ENCODE measurements at regions not wholly inside any gene's neighbourhood (a gene's known extent, or its start where the extent isn't known, plus 50 kb on each side); places are given as distances from the start of the nearest gene placed in this dataset.
A peak's percentile ranks its signal among the peaks of the same experiment; 100 is the strongest.

DNA sequence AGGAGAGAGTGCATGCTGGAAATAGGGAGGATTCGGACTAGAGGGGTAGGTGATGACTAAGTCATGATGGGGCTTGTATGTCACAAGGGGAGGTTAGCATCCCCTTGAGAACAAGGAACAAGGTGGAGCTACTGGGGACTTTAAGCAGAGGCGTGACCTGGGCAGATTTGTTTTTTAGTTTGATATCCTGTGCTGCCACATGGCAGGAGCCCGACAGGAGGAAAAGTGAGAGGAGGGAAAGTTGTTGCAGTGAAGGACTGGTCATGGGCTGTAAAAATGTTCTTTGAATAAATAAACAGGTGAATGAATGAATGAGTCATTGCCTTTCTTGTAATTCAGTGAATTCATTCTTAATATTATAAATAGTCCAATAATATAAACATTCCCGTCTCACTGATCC lies 365.1 kb upstream of the CDH5 start:
- peaks cover 2% of the 10 kb centered on the region for H3K27me3 ChIP-seq (ENCODE audit: control insufficient read depth, insufficient read depth, low read length)
- H3K27ac ChIP-seq (ENCODE audit: low read length): no peak overlapping the region
- no peak overlapping the region for H3K4me3 ChIP-seq (ENCODE audit: low read length)
- no peak for DNase-seq
- H3K36me3 ChIP-seq (ENCODE audit: control insufficient read depth, insufficient read depth, low read length): no peaks in the 10 kb centered on the region
- no peaks in the 10 kb centered on the region for H3K9me3 ChIP-seq (replicated peaks; ENCODE audit: control insufficient read depth, low read depth, low read length)
- 66% methylated on average over 3 of the region's 4 CpGs for WGBS (ENCODE audit: insufficient coverage)
- H3K4me1 ChIP-seq (ENCODE audit: control insufficient read depth, insufficient read depth, low read length): peaks cover 7% of the 10 kb centered on the region

DNA sequence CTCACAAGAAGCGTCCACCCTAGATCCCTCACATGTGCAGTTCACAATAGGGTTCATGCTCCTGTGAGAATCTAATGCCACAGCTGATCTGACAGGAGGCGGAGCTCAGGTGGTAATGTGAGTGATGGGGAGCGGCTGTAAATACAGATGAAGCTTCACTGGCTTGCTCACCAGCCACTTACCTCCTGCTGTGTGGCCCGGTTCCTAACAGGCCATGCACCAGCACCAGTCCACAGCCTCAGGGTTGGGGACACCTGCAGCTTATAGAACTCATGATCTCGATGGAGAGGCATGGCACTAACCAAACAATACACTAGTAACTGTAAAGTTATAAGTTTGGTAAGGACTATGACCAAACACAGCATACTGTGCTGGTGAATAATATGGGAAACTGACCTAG lies 368.0 kb upstream of the CDH5 start:
- 100% methylated on average over 1 of the region's 5 CpGs for WGBS (ENCODE audit: insufficient coverage)
- Histone ChIP-seq H3K4me1 (ENCODE audit: control insufficient read depth, insufficient read depth, low read length) (peaks cover 5% of the 10 kb centered on the region), H3K27me3 (ENCODE audit: control insufficient read depth, insufficient read depth, low read length) (no peaks in the 10 kb centered on the region), H3K36me3 (ENCODE audit: control insufficient read depth, insufficient read depth, low read length) (no peaks in the 10 kb centered on the region), H3K9me3 (replicated peaks; ENCODE audit: control insufficient read depth, low read depth, low read length) (no peaks in the 10 kb centered on the region), H3K4me3 (ENCODE audit: low read length) (no peak overlapping the region), H3K27ac (ENCODE audit: low read length) (no peak overlapping the region)
- DNase-seq: no peak

DNA sequence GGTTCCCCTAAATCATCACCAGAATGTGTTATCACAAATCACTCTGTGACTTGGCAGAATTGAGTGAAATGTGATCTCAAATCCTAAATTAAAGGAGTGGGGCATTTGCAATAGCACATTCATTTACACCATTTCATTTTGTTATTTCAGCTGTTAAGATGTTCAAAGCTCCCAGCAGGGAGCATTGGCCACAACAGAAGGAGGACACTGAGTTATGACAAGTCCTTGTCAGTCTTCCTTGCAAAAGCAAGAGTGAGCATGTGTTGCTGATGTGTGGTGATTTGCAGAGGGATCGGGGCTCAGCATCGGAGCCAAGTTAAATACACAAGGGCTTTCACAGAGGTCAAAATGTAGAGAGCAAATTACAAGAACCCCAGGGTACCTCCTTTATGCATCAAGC lies 372.2 kb upstream of the CDH5 start:
- H3K27me3 ChIP-seq (ENCODE audit: control insufficient read depth, insufficient read depth, low read length): no peaks in the 10 kb centered on the region
- no peak overlapping the region for H3K4me3 ChIP-seq (ENCODE audit: low read length)
- peaks cover 3% of the 10 kb centered on the region for H3K4me1 ChIP-seq (ENCODE audit: control insufficient read depth, insufficient read depth, low read length)
- no peak overlapping the region for H3K27ac ChIP-seq (ENCODE audit: low read length)
- 60% methylated on average over 1 of the region's 2 CpGs for WGBS (ENCODE audit: insufficient coverage)
- H3K9me3 ChIP-seq (replicated peaks; ENCODE audit: control insufficient read depth, low read depth, low read length): no peaks in the 10 kb centered on the region
- no peak for DNase-seq
- no peaks in the 10 kb centered on the region for H3K36me3 ChIP-seq (ENCODE audit: control insufficient read depth, insufficient read depth, low read length)

DNA sequence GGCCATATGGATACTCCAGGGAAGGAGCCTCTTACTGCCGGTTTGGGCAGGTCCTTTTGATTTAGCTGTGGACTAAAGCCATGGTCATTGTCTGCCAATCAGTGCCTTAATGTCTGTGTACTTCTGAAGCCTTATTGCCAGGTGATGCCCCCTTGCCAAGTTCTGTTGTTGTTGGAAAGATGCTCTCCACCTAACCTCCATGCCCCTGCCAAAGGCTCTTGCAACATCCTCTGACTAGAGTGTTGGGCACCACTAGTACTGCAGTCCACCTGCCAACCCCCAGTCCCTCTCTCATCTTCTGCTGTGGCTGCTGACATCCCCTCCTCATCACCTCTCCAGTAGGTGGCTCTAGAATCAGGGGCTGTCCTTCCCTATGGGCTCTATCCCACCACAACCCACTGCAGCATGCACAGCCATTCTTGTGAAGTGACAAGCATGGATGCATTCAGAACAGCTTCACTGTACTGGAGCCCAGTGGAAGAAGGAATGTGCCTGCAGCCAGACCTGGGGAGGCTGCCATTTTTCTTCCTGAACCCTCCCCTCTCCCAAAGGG lies 375.3 kb upstream of the CDH5 start:
- Histone ChIP-seq H3K36me3 (ENCODE audit: control insufficient read depth, insufficient read depth, low read length) (no peaks in the 10 kb centered on the region), H3K27ac (ENCODE audit: low read length) (no peak overlapping the region), H3K9me3 (replicated peaks; ENCODE audit: control insufficient read depth, low read depth, low read length) (no peaks in the 10 kb centered on the region), H3K27me3 (ENCODE audit: control insufficient read depth, insufficient read depth, low read length) (no peaks in the 10 kb centered on the region), H3K4me1 (ENCODE audit: control insufficient read depth, insufficient read depth, low read length) (peaks cover 3% of the 10 kb centered on the region), H3K4me3 (ENCODE audit: low read length) (no peak overlapping the region)
- DNase-seq: no peak
- 29% methylated on average over 1 of the region's 1 CpG for WGBS (ENCODE audit: insufficient coverage)

DNA sequence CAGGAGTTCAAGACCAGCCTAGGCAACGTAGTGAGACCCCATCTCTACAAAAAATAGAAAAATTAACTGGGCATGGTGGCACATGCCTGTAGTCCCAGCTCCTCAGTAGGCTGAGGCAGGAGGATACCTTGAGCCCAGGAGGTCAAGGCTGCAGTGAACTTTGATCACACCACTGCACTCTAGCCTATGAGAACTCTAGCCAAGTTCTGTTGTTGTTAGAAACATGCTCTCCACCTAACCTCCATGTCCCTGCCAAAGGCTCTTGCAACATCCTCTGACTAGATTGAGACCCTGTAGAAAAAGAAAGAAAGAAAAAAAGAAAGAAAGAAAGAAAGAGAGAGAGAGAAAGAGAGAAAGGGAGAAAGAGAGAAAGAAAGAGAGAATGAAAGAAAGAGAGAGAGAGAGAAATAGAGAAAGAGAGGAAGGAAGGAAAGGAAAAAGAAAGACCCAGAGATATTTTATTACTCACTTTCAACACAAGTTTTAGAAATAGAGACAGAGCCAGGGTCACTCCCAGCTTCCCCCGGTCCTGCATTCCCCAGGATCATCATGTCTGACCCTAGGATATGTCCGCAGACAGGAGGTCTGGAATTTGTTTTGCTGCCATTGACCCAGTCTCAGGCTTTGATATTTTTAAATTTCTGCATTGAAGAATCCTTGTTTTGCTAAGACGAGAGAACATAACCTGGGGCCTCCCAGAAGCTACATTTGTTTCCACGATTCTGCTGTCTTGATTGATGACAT lies 376.5 kb upstream of the CDH5 start:
- Histone ChIP-seq H3K4me3 (ENCODE audit: low read length) (no peak overlapping the region), H3K9me3 (replicated peaks; ENCODE audit: control insufficient read depth, low read depth, low read length) (no peaks in the 10 kb centered on the region), H3K4me1 (ENCODE audit: control insufficient read depth, insufficient read depth, low read length) (peaks cover 3% of the 10 kb centered on the region), H3K36me3 (ENCODE audit: control insufficient read depth, insufficient read depth, low read length) (no peaks in the 10 kb centered on the region), H3K27ac (ENCODE audit: low read length) (no peak overlapping the region), H3K27me3 (ENCODE audit: control insufficient read depth, insufficient read depth, low read length) (no peaks in the 10 kb centered on the region)
- DNase-seq: no peak
- 90% methylated on average over 3 of the region's 5 CpGs for WGBS (ENCODE audit: insufficient coverage)

DNA sequence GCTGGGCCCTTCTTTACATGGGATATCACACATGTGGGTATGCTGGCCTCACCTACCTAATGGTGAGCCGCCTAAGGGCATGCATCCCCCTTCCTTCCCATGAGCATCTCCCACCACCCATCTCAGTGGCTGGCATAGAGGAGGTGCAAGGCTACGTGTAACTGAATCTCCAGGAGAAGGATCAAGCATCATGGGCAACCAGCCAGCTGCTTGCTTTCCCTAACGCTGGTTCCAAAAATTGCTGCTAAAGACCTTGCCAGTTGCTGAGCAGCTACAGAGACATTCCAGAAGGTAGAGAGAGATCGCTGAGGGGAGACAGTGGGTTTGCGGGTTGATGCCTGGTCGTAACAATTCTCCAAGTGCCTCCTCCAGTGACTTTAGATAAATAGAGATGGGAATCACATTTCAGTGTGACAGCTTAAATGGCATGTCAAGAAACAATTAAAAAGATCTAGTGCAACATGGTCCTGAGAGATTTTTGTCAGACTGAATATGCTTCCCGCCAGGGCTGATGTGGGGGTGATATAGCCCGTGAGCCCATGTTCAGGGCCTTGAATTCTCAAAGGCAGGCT lies 378.4 kb upstream of the CDH5 start:
- WGBS (ENCODE audit: insufficient coverage): 49% methylated on average over 5 of the region's 8 CpGs
- no peaks in the 10 kb centered on the region for H3K9me3 ChIP-seq (replicated peaks; ENCODE audit: control insufficient read depth, low read depth, low read length)
- DNase-seq: peak; percentile 26
- H3K36me3 ChIP-seq (ENCODE audit: control insufficient read depth, insufficient read depth, low read length): no peaks in the 10 kb centered on the region
- no peaks in the 10 kb centered on the region for H3K27me3 ChIP-seq (ENCODE audit: control insufficient read depth, insufficient read depth, low read length)
- H3K4me1 ChIP-seq (ENCODE audit: control insufficient read depth, insufficient read depth, low read length): no peaks in the 10 kb centered on the region
- H3K4me3 ChIP-seq (ENCODE audit: low read length): no peak overlapping the region
- H3K27ac ChIP-seq (ENCODE audit: low read length): no peak overlapping the region

DNA sequence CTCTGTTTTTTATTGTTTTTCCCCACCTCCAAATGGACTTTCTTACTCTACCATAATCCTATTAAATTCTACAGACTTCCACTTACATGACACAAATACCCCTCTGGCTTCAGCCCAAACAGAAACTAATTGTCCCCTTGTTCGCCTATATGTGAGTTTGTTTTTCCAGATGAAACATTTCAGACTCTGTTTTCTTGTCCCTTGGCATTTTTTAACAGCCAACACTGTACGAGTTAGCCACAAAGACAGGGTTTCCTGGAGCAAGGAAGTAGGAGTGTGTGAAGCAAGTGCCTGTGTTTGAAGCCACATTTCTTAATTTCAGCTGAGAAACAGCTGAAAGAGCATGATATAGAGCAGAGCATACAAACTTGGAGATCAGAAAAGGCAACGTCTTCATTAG lies 382.2 kb upstream of the CDH5 start:
- WGBS (ENCODE audit: insufficient coverage): 20% methylated on average over 1 of the region's 3 CpGs
- H3K4me1 ChIP-seq (ENCODE audit: control insufficient read depth, insufficient read depth, low read length): no peaks in the 10 kb centered on the region
- H3K4me3 ChIP-seq (ENCODE audit: low read length): no peak overlapping the region
- no peaks in the 10 kb centered on the region for H3K9me3 ChIP-seq (replicated peaks; ENCODE audit: control insufficient read depth, low read depth, low read length)
- no peaks in the 10 kb centered on the region for H3K36me3 ChIP-seq (ENCODE audit: control insufficient read depth, insufficient read depth, low read length)
- H3K27ac ChIP-seq (ENCODE audit: low read length): no peak overlapping the region
- DNase-seq: no peak
- H3K27me3 ChIP-seq (ENCODE audit: control insufficient read depth, insufficient read depth, low read length): no peaks in the 10 kb centered on the region

DNA sequence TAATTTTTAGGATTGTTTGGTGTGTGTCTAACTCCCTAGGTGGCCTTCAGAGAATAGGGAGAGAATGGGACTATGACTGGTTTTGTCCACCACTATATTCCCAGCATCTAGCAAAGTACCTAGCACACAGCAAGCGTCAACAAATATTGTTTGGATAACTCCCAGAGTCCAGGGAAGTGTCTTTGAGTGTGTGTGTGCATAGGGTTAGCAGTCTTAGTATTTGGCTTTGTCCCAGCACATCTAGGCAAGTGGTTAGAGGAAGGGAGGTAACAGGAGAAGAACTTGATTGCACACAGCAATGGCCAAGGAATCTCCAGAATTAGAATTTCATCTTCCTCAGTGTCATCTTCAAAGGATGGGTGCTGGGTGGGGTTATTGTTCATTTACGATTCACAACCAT lies 385.4 kb upstream of the CDH5 start:
- H3K36me3 ChIP-seq (ENCODE audit: control insufficient read depth, insufficient read depth, low read length): no peaks in the 10 kb centered on the region
- WGBS (ENCODE audit: insufficient coverage): no CpG with 5 or more reads among the region's 2 CpGs
- H3K9me3 ChIP-seq (replicated peaks; ENCODE audit: control insufficient read depth, low read depth, low read length): no peaks in the 10 kb centered on the region
- DNase-seq: no peak
- H3K4me1 ChIP-seq (ENCODE audit: control insufficient read depth, insufficient read depth, low read length): no peaks in the 10 kb centered on the region
- H3K4me3 ChIP-seq (ENCODE audit: low read length): no peak overlapping the region
- no peaks in the 10 kb centered on the region for H3K27me3 ChIP-seq (ENCODE audit: control insufficient read depth, insufficient read depth, low read length)
- no peak overlapping the region for H3K27ac ChIP-seq (ENCODE audit: low read length)

DNA sequence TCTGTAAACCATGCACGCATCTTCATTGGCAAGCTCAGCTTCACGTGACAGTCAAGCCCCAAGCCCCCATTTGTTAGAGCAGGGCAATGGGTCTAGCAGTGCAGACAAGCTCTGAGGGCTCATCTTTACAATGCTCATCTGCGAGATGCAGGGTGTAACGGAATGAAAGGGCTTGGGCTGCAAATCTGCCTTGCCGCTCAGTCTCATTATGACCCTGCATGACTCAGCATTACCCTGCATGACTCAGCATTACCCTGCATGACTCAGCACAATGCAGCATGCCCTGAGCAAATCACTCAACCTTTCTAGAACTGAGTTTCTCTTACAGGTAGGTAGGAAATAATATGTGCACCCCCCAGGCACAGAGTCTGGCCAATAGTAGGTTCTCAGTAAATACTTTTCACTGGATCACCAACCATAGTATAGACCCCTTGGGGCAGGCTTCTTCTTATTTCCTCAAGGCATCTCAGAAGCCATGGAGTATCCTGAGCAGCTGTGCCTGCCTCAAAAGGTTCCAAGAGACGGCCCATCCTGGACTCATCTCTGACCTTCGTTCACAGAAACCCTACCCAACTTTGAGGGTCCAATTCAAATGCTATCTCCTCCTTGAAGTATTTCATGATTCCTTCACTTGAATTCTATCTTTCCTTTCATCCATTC lies 391.3 kb upstream of the CDH5 start:
- 76% methylated on average over 5 of the region's 7 CpGs for WGBS (ENCODE audit: insufficient coverage)
- H3K36me3 ChIP-seq (ENCODE audit: control insufficient read depth, insufficient read depth, low read length): no peaks in the 10 kb centered on the region
- no peak overlapping the region for H3K27ac ChIP-seq (ENCODE audit: low read length)
- no peak for DNase-seq
- peaks cover 4% of the 10 kb centered on the region for H3K9me3 ChIP-seq (replicated peaks; ENCODE audit: control insufficient read depth, low read depth, low read length)
- H3K27me3 ChIP-seq (ENCODE audit: control insufficient read depth, insufficient read depth, low read length): no peaks in the 10 kb centered on the region
- no peak overlapping the region for H3K4me3 ChIP-seq (ENCODE audit: low read length)
- no peaks in the 10 kb centered on the region for H3K4me1 ChIP-seq (ENCODE audit: control insufficient read depth, insufficient read depth, low read length)

DNA sequence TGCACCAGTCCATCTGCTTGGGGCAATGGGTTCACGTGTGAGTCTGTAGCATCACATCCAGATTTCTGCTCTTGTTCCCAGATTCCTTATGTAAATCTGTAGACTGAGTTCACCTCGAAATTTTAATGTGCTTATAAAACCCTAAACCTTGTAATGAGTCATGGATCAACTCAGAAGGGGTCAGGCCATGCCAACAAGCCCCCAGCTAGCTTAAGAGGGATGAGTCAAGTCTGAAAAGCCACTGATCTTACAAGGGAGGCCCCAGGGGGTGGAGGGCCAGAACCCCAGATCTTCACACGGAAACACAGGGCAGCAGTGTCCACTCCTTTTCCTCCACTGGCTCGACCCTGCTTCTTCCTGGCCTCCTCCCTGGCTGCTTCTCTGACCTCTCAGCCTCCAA lies 399.1 kb upstream of the CDH5 start:
- Histone ChIP-seq H3K4me3 (ENCODE audit: low read length) (no peak overlapping the region), H3K27me3 (ENCODE audit: control insufficient read depth, insufficient read depth, low read length) (no peaks in the 10 kb centered on the region), H3K27ac (ENCODE audit: low read length) (no peak overlapping the region), H3K36me3 (ENCODE audit: control insufficient read depth, insufficient read depth, low read length) (no peaks in the 10 kb centered on the region), H3K4me1 (ENCODE audit: control insufficient read depth, insufficient read depth, low read length) (no peaks in the 10 kb centered on the region), H3K9me3 (replicated peaks; ENCODE audit: control insufficient read depth, low read depth, low read length) (peaks cover 4% of the 10 kb centered on the region)
- 82% methylated on average over 3 of the region's 4 CpGs for WGBS (ENCODE audit: insufficient coverage)
- DNase-seq: no peak

All from muscle of leg (tissue), 3 donors.